ENCODE measurements at regions not wholly inside any gene's neighbourhood (a gene's known extent, or its start where the extent isn't known, plus 50 kb on each side); places are given as distances from the start of the nearest gene placed in this dataset.

- no peak for TF ChIP-seq YY1 (IDR thresholded peaks at IDR 0.05; ENCODE audit: low read depth)
- no peak for TF ChIP-seq REST (IDR thresholded peaks at IDR 0.05; ENCODE audit: low read depth)
- no peak for TF ChIP-seq FOXM1 (IDR thresholded peaks at IDR 0.05; ENCODE audit: borderline replicate concordance, low read depth)
- TF ChIP-seq TAF1 (IDR thresholded peaks at IDR 0.05; ENCODE audit: low read depth) = no peak
- no peak for TF ChIP-seq ZBTB7A (IDR thresholded peaks at IDR 0.05; ENCODE audit: low read depth)
- TF ChIP-seq EP300 (IDR thresholded peaks at IDR 0.05; ENCODE audit: borderline replicate concordance) = no peak
- no peak for TF ChIP-seq MAX (IDR thresholded peaks at IDR 0.05)
- no peak for TF ChIP-seq RAD21 (IDR thresholded peaks at IDR 0.05; ENCODE audit: low read depth)
- no peak for TF ChIP-seq TCF12 (IDR thresholded peaks at IDR 0.05; ENCODE audit: low read depth)
- TF ChIP-seq NFIC (IDR thresholded peaks at IDR 0.05) = no peak
- TF ChIP-seq CEBPB (IDR thresholded peaks at IDR 0.05) = no peak
These were observed 268.4 kb downstream of the BCL11B start for GRCh38 chr14:99003646-99004045.
